ENCODE measurements at regions not wholly inside any gene's neighbourhood (a gene's known extent, or its start where the extent isn't known, plus 50 kb on each side); places are given as distances from the start of the nearest gene placed in this dataset.

DNA sequence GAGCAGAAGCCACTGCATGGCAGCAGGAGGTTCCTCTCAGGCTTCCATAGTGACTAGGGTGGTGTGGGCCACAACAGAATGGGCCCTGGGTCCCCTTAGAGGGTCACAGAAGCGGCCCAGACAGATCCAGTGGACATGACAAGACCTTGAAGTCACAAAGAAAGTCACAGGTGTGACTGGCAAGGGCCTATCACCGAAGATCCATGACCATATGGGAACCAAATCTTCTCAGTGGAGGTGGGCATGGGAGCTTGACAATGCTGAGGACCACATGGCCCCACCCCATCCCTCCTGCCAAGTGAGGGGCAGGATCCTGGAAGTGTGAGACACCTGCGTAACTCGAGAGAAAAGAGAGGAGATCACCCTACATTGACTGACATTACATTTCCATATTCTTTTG lies 332.4 kb downstream of the MSX2 start:
- TF ChIP-seq, protein P1, sequence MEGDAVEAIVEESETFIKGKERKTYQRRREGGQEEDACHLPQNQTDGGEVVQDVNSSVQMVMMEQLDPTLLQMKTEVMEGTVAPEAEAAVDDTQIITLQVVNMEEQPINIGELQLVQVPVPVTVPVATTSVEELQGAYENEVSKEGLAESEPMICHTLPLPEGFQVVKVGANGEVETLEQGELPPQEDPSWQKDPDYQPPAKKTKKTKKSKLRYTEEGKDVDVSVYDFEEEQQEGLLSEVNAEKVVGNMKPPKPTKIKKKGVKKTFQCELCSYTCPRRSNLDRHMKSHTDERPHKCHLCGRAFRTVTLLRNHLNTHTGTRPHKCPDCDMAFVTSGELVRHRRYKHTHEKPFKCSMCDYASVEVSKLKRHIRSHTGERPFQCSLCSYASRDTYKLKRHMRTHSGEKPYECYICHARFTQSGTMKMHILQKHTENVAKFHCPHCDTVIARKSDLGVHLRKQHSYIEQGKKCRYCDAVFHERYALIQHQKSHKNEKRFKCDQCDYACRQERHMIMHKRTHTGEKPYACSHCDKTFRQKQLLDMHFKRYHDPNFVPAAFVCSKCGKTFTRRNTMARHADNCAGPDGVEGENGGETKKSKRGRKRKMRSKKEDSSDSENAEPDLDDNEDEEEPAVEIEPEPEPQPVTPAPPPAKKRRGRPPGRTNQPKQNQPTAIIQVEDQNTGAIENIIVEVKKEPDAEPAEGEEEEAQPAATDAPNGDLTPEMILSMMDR (IDR thresholded peaks at IDR 0.05), result no peak
- TF ChIP-seq POLR2A (IDR thresholded peaks at IDR 0.05), result no peak
